SK-N-SH treated with all-trans-retinoic acid at 6 μM for 48 hours (cell line): ENCODE measurements at regions not wholly inside any gene's neighbourhood (a gene's known extent, or its start where the extent isn't known, plus 50 kb on each side); places are given as distances from the start of the nearest gene placed in this dataset.

Source experiments
- ARNTL ChIP-seq: fragments of 450-650 bp; formaldehyde crosslinking; IDR thresholded peaks from 2 replicates; pipeline ENCODE4 v1.5.0; 2020; ENCODE audit warnings: low read depth, mild to moderate bottlenecking, moderate library complexity, borderline replicate concordance
- BACH2 ChIP-seq: fragments of 250-450 bp; sonication (Bioruptor Pico); IDR thresholded peaks from 2 replicates; pipeline ENCODE4 v1.9.0; 2021; ENCODE audit warnings: mild to moderate bottlenecking, borderline replicate concordance
- CREB5 ChIP-seq: fragments of 250-450 bp; sonication (Bioruptor Pico); IDR thresholded peaks from 2 replicates; pipeline ENCODE4 v1.5.1; 2020; ENCODE audit warnings: low read depth, mild to moderate bottlenecking, moderate library complexity
- CSRNP3 ChIP-seq: fragments of 250-450 bp; sonication (Bioruptor Pico); IDR thresholded peaks from 2 replicates; pipeline ENCODE4 v1.5.1; 2021; ENCODE audit warnings: mild to moderate bottlenecking, moderate library complexity
- ESRRG ChIP-seq: fragments of 250-450 bp; sonication (Bioruptor Pico); IDR thresholded peaks from 2 replicates; pipeline ENCODE4 v1.6.1; 2021; ENCODE audit warnings: mild to moderate bottlenecking
- GLIS3 ChIP-seq: fragments of 250-450 bp; sonication (Bioruptor Pico); IDR thresholded peaks from 2 replicates; pipeline ENCODE4 v1.5.0; 2020; ENCODE audit warnings: mild to moderate bottlenecking, moderate library complexity
- ISL1 ChIP-seq: fragments of 250-450 bp; sonication (Bioruptor Pico); IDR thresholded peaks from 2 replicates; pipeline ENCODE4 v2.1.2; 2022; ENCODE audit warnings: mild to moderate bottlenecking, moderate library complexity
- OSR1 ChIP-seq: fragments of 250-450 bp; sonication (Bioruptor Pico); IDR thresholded peaks from 2 replicates; pipeline ENCODE4 v1.8.0; 2022; ENCODE audit warnings: moderate library complexity, mild to moderate bottlenecking, inconsistent platforms
- TCF4 ChIP-seq: fragments of 250-450 bp; sonication (Bioruptor Pico); IDR thresholded peaks from 2 replicates; pipeline ENCODE4 v1.8.0; 2021; ENCODE audit warnings: mild to moderate bottlenecking, moderate library complexity, borderline replicate concordance
- TOX ChIP-seq: fragments of 250-450 bp; sonication (Bioruptor Pico); IDR thresholded peaks from 2 replicates; pipeline ENCODE4 v1.8.0; 2021; ENCODE audit warnings: mild to moderate bottlenecking, moderate library complexity, borderline replicate concordance
- ZFP30 ChIP-seq: fragments of 450-650 bp; formaldehyde crosslinking; IDR thresholded peaks from 2 replicates; pipeline ENCODE4 v1.5.0; 2022; ENCODE audit warnings: mild to moderate bottlenecking, moderate library complexity
- ZNF565 ChIP-seq: fragments of 450-650 bp; formaldehyde crosslinking; conservative IDR thresholded peaks from 2 replicates; pipeline ENCODE4 v1.5.0; 2020; ENCODE audit warnings: low read depth, mild to moderate bottlenecking, moderate library complexity

GRCh38 chr1:208923946-208924720, 659.4 kb upstream of the CAMK1G start:
- TF ChIP-seq TCF4 (CRISPR knock-in tag): no peak
- no peak for TF ChIP-seq GLIS3 (CRISPR knock-in tag)
- no peak for TF ChIP-seq ZFP30 (CRISPR knock-in tag)
- TF ChIP-seq OSR1 (CRISPR knock-in tag): no peak
- TF ChIP-seq ISL1 (CRISPR knock-in tag): no peak
- TF ChIP-seq TOX (CRISPR knock-in tag): no peak
- no peak for TF ChIP-seq ARNTL (CRISPR knock-in tag)
- TF ChIP-seq ESRRG (CRISPR knock-in tag): no peak
- no peak for TF ChIP-seq ZNF565 (CRISPR knock-in tag)
- no peak for TF ChIP-seq BACH2 (CRISPR knock-in tag)
- TF ChIP-seq CSRNP3 (CRISPR knock-in tag): no peak
- TF ChIP-seq CREB5: no peak
